ENCODE measurements at regions not wholly inside any gene's neighbourhood (a gene's known extent, or its start where the extent isn't known, plus 50 kb on each side); places are given as distances from the start of the nearest gene placed in this dataset.

- TF ChIP-seq EP300 (IDR thresholded peaks at IDR 0.05; ENCODE audit: borderline replicate concordance in 1 of 2, low read depth in 2 of 2, low read length in 2 of 2) (no peak), RFX5 (IDR thresholded peaks at IDR 0.05; ENCODE audit: borderline replicate concordance, low read depth, low read length) (no peak), POLR2AphosphoS5 (IDR thresholded peaks at IDR 0.05; ENCODE audit: low read depth, low read length) (no peak), JUN (IDR thresholded peaks at IDR 0.05; ENCODE audit: low read depth, low read length) (no peak)
Observed at GRCh38 chr9:80177949-80178480, 606.2 kb downstream of the TLE4 start (continued).
